A549 (cell line): ENCODE measurements at regions not wholly inside any gene's neighbourhood (a gene's known extent, or its start where the extent isn't known, plus 50 kb on each side); places are given as distances from the start of the nearest gene placed in this dataset.
A peak's percentile ranks its signal among the peaks of the same experiment; 100 is the strongest.

ENCODE experiments used
- ATAC-seq, 2 experiments: fragments of 200-7000 bp in 1 of 2; fragments of >200 bp in 1 of 2; cut with Nextera tagmentation in 1 of 2; cut with Tn5 transposase in 1 of 2; 3 replicates each; pipeline versions ENCODE4 v1.8.0 to v1.9.1; 2018 to 2020; ENCODE audit warnings: mild to moderate bottlenecking in 1 of 2, moderate library complexity in 1 of 2
- CTCF ChIA-PET: fragments of 300-600 bp; sonication (Branson Sonifier 250); formaldehyde crosslinking; extraction: SDS; loops from one replicate; lab custom pipeline; 2021; ENCODE audit warnings: antibody characterized with exemption, inconsistent platforms; lab: Yijun Ruan, JAX
- POLR2A ChIA-PET: fragments of 350-600 bp; formaldehyde crosslinking; extraction: SDS; loops from one replicate; lab custom pipeline; 2021; ENCODE audit warnings: antibody characterized with exemption, inconsistent platforms; lab: Yijun Ruan, JAX
- DNase-seq, 2 experiments: peaks; one replicate each; pipeline versions ENCODE4 v3.0.0 to v3.0.0-alpha.2; 2011 to 2016; ENCODE audit warnings: low read depth in 1 of 2, low spot score in 1 of 2
- FAIRE-seq: peaks from 2 replicates; lab custom pipeline; 2011; peaks lifted over from hg19 to GRCh38; lab: Jason Lieb, UNC
- H3K27ac ChIP-seq, 2 experiments: fragments of >200 bp; sonication (Bioruptor Twin); formaldehyde crosslinking; 3 replicates each; pipeline ENCODE4 v1.5.1; 2016 to 2017
- H3K4me1 ChIP-seq: fragments of >200 bp; sonication (Bioruptor Twin); formaldehyde crosslinking; 3 replicates; pipeline ENCODE4 v1.6.1; 2016
- H3K4me2 ChIP-seq: fragments of >200 bp; sonication (Bioruptor Twin); formaldehyde crosslinking; 3 replicates; pipeline ENCODE4 v1.6.1; 2016
- H3K4me3 ChIP-seq: fragments of >200 bp; sonication (Bioruptor Twin); formaldehyde crosslinking; 3 replicates; pipeline ENCODE4 v1.5.1; 2016
- H3K9me3 ChIP-seq: fragments of >200 bp; sonication (Bioruptor Twin); formaldehyde crosslinking; 3 replicates; pipeline ENCODE4 v1.6.1; 2016
- CBX8 ChIP-seq: fragments of 200-600 bp; sonication (generic); IDR thresholded peaks from 2 replicates; pipeline ENCODE4 v1.6.1; 2016
- CHD2 ChIP-seq: fragments of 150-350 bp; IDR thresholded peaks from 2 replicates; pipeline ENCODE4 v1.6.1; 2014; ENCODE audit warnings: low read length; ENCODE audit not compliant: partially characterized antibody
- CTCF ChIP-seq: fragments of >200 bp; sonication (Bioruptor Twin); formaldehyde crosslinking; IDR thresholded peaks from 3 replicates; pipeline ENCODE4 v1.5.1; 2016
- EHF ChIP-seq: fragments of 250-450 bp; sonication (Bioruptor Pico); IDR thresholded peaks from 2 replicates; pipeline ENCODE4 v1.5.0; 2020; ENCODE audit warnings: mild to moderate bottlenecking
- EP300 ChIP-seq, 2 experiments: fragments of >200 bp; sonication (Bioruptor Twin); formaldehyde crosslinking; IDR thresholded peaks; 2 replicates in 1 of 2; 3 replicates in 1 of 2; pipeline ENCODE4 v1.6.1; 2016 to 2017
- FOSL2 ChIP-seq, 2 experiments: fragments of 450-650 bp in 1 of 2; fragments of >200 bp in 1 of 2; sonication (Bioruptor Twin) in 1 of 2; formaldehyde crosslinking; IDR thresholded peaks; 2 replicates each; pipeline versions ENCODE4 v1.5.0 to v1.6.1; 2016 to 2020; ENCODE audit warnings: mild to moderate bottlenecking in 1 of 2, moderate library complexity in 1 of 2
- HEYL ChIP-seq: fragments of 250-450 bp; sonication (Bioruptor Pico); IDR thresholded peaks from 2 replicates; pipeline ENCODE4 v1.8.0; 2021; ENCODE audit warnings: mild to moderate bottlenecking, moderate library complexity
- HOXB13 ChIP-seq: fragments of 250-450 bp; sonication (Bioruptor Pico); IDR thresholded peaks from 2 replicates; pipeline ENCODE4 v1.5.0; 2020; ENCODE audit warnings: low read depth, mild to moderate bottlenecking, moderate library complexity
- KDM5A ChIP-seq: fragments of 200-600 bp; sonication (generic); IDR thresholded peaks from 2 replicates; pipeline ENCODE4 v1.6.1; 2016; ENCODE audit warnings: antibody characterized with exemption, mild to moderate bottlenecking
- MAZ ChIP-seq: fragments of 150-350 bp; IDR thresholded peaks from 2 replicates; pipeline ENCODE4 v1.6.1; 2014; ENCODE audit warnings: antibody characterized with exemption, low read depth, low read length, borderline replicate concordance
- MYC ChIP-seq: IDR thresholded peaks from 2 replicates; pipeline ENCODE4 v1.6.1; 2012; ENCODE audit warnings: mild to moderate bottlenecking, inconsistent platforms, low read length, improper control_type of control experiment, borderline replicate concordance
- NPAS2 ChIP-seq: fragments of 250-450 bp; sonication (Bioruptor Pico); IDR thresholded peaks from 2 replicates; pipeline ENCODE4 v1.8.0; 2022; ENCODE audit warnings: mild to moderate bottlenecking, moderate library complexity, borderline replicate concordance
- RAD21 ChIP-seq, 2 experiments: fragments of >200 bp in 1 of 2; sonication (Bioruptor Twin) in 1 of 2; formaldehyde crosslinking in 1 of 2; IDR thresholded peaks in 1 of 2; conservative IDR thresholded peaks in 1 of 2; 2 replicates in 1 of 2; 3 replicates in 1 of 2; pipeline ENCODE4 v1.6.1; 2012 to 2018; ENCODE audit warnings: inconsistent platforms in 1 of 2
- RARB ChIP-seq: fragments of 250-450 bp; sonication (Bioruptor Pico); IDR thresholded peaks from 2 replicates; pipeline ENCODE4 v1.8.0; 2021; ENCODE audit warnings: mild to moderate bottlenecking, moderate library complexity
- SMC3 ChIP-seq: fragments of >200 bp; sonication (Bioruptor Twin); formaldehyde crosslinking; IDR thresholded peaks from 3 replicates; pipeline ENCODE4 v1.6.1; 2018; ENCODE audit warnings: inconsistent platforms
- TFCP2L1 ChIP-seq: fragments of 250-450 bp; sonication (Bioruptor Pico); IDR thresholded peaks from 2 replicates; pipeline ENCODE4 v1.5.0; 2021; ENCODE audit warnings: mild to moderate bottlenecking
- ZC3H11A ChIP-seq: fragments of 450-650 bp; IDR thresholded peaks from 2 replicates; pipeline ENCODE4 v1.6.1; 2014; ENCODE audit warnings: antibody characterized with exemption, mild to moderate bottlenecking
- ZFP36 ChIP-seq: fragments of 450-650 bp; IDR thresholded peaks from 2 replicates; pipeline ENCODE4 v1.6.1; 2014; ENCODE audit warnings: borderline replicate concordance; ENCODE audit not compliant: partially characterized antibody
- WGBS: methylation state at CpG from one replicate; pipeline ENCODE4 v1.1.6; 2017; ENCODE audit errors: missing lambda C conversion rate; 5-methylcytosine and 5-hydroxymethylcytosine counted together
- TF ChIP-seq, protein P1 (sequence below): fragments of 450-650 bp; IDR thresholded peaks from 2 replicates; pipeline ENCODE4 v1.6.1; 2014; ENCODE audit warnings: antibody characterized with exemption
- TF ChIP-seq, protein P2 (sequence below): fragments of 250-450 bp; sonication (Bioruptor Pico); IDR thresholded peaks from 2 replicates; pipeline ENCODE4 v1.5.0; 2021; ENCODE audit warnings: mild to moderate bottlenecking, moderate library complexity, borderline replicate concordance
- TF ChIP-seq, protein P3 (sequence below): fragments of >200 bp; sonication (Bioruptor Twin); formaldehyde crosslinking; IDR thresholded peaks from 3 replicates; pipeline ENCODE4 v1.6.1; 2016

DNA sequence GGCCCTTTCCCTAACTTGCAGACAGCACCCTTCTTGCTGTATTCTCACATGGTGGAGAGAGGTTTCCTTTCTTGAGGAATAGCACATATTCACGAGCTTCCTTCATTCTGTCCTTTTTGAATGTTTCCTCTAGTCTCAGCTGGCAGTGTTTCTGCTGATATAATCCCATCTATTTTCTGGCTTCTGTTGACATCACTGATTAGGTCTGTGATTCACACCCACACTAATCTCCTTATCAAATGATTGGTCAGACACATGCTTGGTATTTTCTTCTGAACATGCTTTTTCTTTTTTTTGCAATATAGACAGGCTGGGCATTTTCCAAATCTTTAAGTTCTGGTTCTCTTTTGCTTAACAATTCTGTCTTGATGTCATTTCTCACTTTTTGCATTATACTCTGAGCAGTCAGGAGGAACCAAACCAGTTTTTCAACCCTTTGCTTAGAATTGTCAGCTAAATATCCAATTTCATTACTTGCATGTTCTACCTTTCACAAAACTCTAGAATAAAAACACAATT, 65.4 kb downstream of the OXSM start:
- FAIRE-seq (no peak), DNase-seq (no peak), ATAC-seq (peak in 1 of 2 experiments; percentile 8; a peak in 2 of 6 replicates)
- TF ChIP-seq HEYL (CRISPR knock-in tag) (no peak), ZC3H11A (no peak), EP300 (IDR thresholded peaks at IDR 0.05) (no peak), ZFP36 (no peak), HOXB13 (no peak), CBX8 (no peak), SMC3 (no peak), EHF (CRISPR knock-in tag) (no peak), CHD2 (no peak)
- TF ChIP-seq, protein P1, sequence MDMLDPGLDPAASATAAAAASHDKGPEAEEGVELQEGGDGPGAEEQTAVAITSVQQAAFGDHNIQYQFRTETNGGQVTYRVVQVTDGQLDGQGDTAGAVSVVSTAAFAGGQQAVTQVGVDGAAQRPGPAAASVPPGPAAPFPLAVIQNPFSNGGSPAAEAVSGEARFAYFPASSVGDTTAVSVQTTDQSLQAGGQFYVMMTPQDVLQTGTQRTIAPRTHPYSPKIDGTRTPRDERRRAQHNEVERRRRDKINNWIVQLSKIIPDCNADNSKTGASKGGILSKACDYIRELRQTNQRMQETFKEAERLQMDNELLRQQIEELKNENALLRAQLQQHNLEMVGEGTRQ = no peak
- TF ChIP-seq, protein P2, sequence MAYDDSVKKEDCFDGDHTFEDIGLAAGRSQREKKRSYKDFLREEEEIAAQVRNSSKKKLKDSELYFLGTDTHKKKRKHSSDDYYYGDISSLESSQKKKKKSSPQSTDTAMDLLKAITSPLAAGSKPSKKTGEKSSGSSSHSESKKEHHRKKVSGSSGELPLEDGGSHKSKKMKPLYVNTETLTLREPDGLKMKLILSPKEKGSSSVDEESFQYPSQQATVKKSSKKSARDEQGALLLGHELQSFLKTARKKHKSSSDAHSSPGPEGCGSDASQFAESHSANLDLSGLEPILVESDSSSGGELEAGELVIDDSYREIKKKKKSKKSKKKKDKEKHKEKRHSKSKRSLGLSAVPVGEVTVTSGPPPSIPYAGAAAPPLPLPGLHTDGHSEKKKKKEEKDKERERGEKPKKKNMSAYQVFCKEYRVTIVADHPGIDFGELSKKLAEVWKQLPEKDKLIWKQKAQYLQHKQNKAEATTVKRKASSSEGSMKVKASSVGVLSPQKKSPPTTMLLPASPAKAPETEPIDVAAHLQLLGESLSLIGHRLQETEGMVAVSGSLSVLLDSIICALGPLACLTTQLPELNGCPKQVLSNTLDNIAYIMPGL (CRISPR knock-in tag) = no peak
- ChIA-PET CTCF (interaction anchor here (1.0 to 2.8 kb wide), 6 partner anchors 10 to 207 kb away, joined by 3 to 21 read pairs (median 4); no protein-coding TSS in a partner anchor), POLR2A (interaction anchor here (2.0 kb wide), 1 partner anchor 65 kb away, joined by 5 read pairs; the partner anchor contains the start of gene OXSM)
- Histone ChIP-seq H3K4me3 (no peak overlapping the region), H3K9me3 (no peaks in the 10 kb centered on the region), H3K27ac (peak overlapping the region; percentile 12 to 50; a peak in 2 of 6 replicates), H3K4me1 (peaks cover 21% of the 10 kb centered on the region), H3K4me2 (peak overlapping the region; percentile 66; the same call in 2 of the 3 replicates)
- 78% methylated on average over 1 of the region's 1 CpG for WGBS

DNA sequence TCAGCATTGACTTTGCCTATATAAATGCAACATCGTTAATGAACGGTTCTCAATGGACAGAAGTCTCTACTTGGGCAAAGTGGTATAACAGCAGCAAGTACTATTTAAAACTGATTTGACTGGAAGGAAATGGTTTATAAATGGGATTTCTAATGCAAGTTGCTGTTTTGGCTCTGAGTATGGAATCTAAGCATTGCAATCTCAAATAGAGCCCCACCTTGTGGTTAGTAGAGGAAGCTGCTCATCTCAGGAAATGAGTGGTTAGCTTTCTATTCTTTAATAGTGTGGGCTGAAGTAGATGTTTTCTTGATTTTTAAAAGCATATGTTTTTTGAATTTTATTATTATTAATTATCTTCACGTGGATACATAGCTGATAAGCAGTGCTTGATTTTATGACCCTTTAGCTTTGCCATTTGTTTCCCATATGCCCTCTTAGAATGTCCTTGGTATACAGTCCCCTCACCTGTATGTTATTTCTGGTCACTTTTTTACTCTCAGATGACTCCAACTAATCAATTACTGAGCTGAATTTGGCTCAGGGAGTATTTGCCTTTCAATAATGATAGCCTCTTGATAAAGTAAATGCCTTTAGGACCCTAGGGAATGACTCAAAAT, 67.1 kb downstream of the OXSM start:
- peak; percentile 50 to 75; a peak in 4 of 6 replicates for ATAC-seq
- H3K9me3 ChIP-seq = no peaks in the 10 kb centered on the region
- TF ChIP-seq RAD21 (conservative IDR thresholded peaks at IDR 0.05 in 1 of 2, IDR thresholded peaks at IDR 0.05 in 1 of 2) (peak; percentile 51 to 63), KDM5A (no peak), MYC (no peak), CTCF (peak; percentile 70), MAZ (no peak), SMC3 (peak; percentile 76), RARB (CRISPR knock-in tag) (no peak), FOSL2 (IDR thresholded peaks at IDR 0.05) (no peak), FOSL2 (CRISPR knock-in tag; IDR thresholded peaks at IDR 0.05) (no peak), NPAS2 (CRISPR knock-in tag) (no peak), TFCP2L1 (no peak)
- TF ChIP-seq, protein P3, sequence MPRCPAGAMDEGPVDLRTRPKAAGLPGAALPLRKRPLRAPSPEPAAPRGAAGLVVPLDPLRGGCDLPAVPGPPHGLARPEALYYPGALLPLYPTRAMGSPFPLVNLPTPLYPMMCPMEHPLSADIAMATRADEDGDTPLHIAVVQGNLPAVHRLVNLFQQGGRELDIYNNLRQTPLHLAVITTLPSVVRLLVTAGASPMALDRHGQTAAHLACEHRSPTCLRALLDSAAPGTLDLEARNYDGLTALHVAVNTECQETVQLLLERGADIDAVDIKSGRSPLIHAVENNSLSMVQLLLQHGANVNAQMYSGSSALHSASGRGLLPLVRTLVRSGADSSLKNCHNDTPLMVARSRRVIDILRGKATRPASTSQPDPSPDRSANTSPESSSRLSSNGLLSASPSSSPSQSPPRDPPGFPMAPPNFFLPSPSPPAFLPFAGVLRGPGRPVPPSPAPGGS = no peak
- TF ChIP-seq, protein P2 (CRISPR knock-in tag) = no peak
- TF ChIP-seq, protein P1 = no peak
- peaks cover 21% of the 10 kb centered on the region for H3K4me1 ChIP-seq
- ChIA-PET POLR2A (no interaction called here), CTCF (interaction anchor here (0.6 to 2.6 kb wide), 9 partner anchors 11 to 711 kb away, joined by 3 to 19 read pairs (median 4); no protein-coding TSS in a partner anchor)
- 35% methylated on average over 3 of the region's 3 CpGs for WGBS
- H3K4me2 ChIP-seq = no peak overlapping the region
- peak; percentile 32 to 48 for DNase-seq
- H3K27ac ChIP-seq = no peak overlapping the region
- no peak overlapping the region for H3K4me3 ChIP-seq
- peak; percentile 91 for FAIRE-seq
